HEK293T (cell line): ENCODE measurements at regions not wholly inside any gene's neighbourhood (a gene's known extent, or its start where the extent isn't known, plus 50 kb on each side); places are given as distances from the start of the nearest gene placed in this dataset.

ENCODE experiments used
- CTCF ChIA-PET: fragments of 350-600 bp; formaldehyde crosslinking; extraction: SDS; loops from one replicate; lab custom pipeline; 2021; ENCODE audit warnings: antibody characterized with exemption, inconsistent platforms; lab: Yijun Ruan, JAX
- POLR2A ChIA-PET: fragments of 350-600 bp; formaldehyde crosslinking; extraction: SDS; loops from one replicate; lab custom pipeline; 2020; ENCODE audit warnings: antibody characterized with exemption, inconsistent platforms; lab: Yijun Ruan, JAX
- DNase-seq: peaks from one replicate; pipeline ENCODE4 v3.0.0; 2012; ENCODE audit warnings: mixed read lengths; ENCODE audit errors: extremely low spot score
- ARNT ChIP-seq: fragments of 450-650 bp; IDR thresholded peaks from 2 replicates; pipeline ENCODE4 v1.6.1; 2017; ENCODE audit warnings: mild to moderate bottlenecking
- BHLHE40 ChIP-seq: fragments of 450-650 bp; IDR thresholded peaks from 2 replicates; pipeline ENCODE4 v1.6.1; 2016; ENCODE audit warnings: mild to moderate bottlenecking, moderate library complexity, borderline replicate concordance
- CTBP1 ChIP-seq: fragments of 450-650 bp; IDR thresholded peaks from 2 replicates; pipeline ENCODE4 v1.6.1; 2016; ENCODE audit warnings: borderline replicate concordance
- ELF4 ChIP-seq: fragments of 450-650 bp; IDR thresholded peaks from 2 replicates; pipeline ENCODE4 v1.6.1; 2017; ENCODE audit warnings: antibody characterized with exemption
- FOXA1 ChIP-seq: fragments of 450-650 bp; IDR thresholded peaks from 2 replicates; pipeline ENCODE4 v1.6.1; 2016; ENCODE audit warnings: mild to moderate bottlenecking
- FOXK2 ChIP-seq: fragments of 450-650 bp; IDR thresholded peaks from 2 replicates; pipeline ENCODE4 v1.6.1; 2016; ENCODE audit warnings: mild to moderate bottlenecking
- FOXM1 ChIP-seq: fragments of 450-650 bp; IDR thresholded peaks from 2 replicates; pipeline ENCODE4 v1.6.1; 2017; ENCODE audit warnings: mild to moderate bottlenecking, borderline replicate concordance
- HDGF ChIP-seq: fragments of 450-650 bp; IDR thresholded peaks from 2 replicates; pipeline ENCODE4 v1.6.1; 2017; ENCODE audit warnings: antibody characterized with exemption, borderline replicate concordance
- L3MBTL2 ChIP-seq: fragments of 450-650 bp; conservative IDR thresholded peaks from 2 replicates; pipeline ENCODE4 v1.6.1; 2016; ENCODE audit warnings: mild to moderate bottlenecking
- LEF1 ChIP-seq: fragments of 450-650 bp; IDR thresholded peaks from 2 replicates; pipeline ENCODE4 v1.6.1; 2017; ENCODE audit warnings: mild to moderate bottlenecking, borderline replicate concordance
- NFRKB ChIP-seq: fragments of 450-650 bp; IDR thresholded peaks from 2 replicates; pipeline ENCODE4 v1.6.1; 2016; ENCODE audit warnings: mild to moderate bottlenecking, moderate library complexity
- PKNOX1 ChIP-seq: fragments of 450-650 bp; IDR thresholded peaks from 2 replicates; pipeline ENCODE4 v1.6.1; 2016
- SP1 ChIP-seq: fragments of 450-650 bp; IDR thresholded peaks from 2 replicates; pipeline ENCODE4 v1.6.1; 2017
- SUZ12 ChIP-seq: fragments of 450-650 bp; IDR thresholded peaks from 2 replicates; pipeline ENCODE4 v1.6.1; 2016; ENCODE audit warnings: mild to moderate bottlenecking
- TARDBP ChIP-seq: fragments of 450-650 bp; IDR thresholded peaks from 2 replicates; pipeline ENCODE4 v1.6.1; 2016
- ZNF384 ChIP-seq: fragments of 450-650 bp; IDR thresholded peaks from 2 replicates; pipeline ENCODE4 v1.6.1; 2016

DNA sequence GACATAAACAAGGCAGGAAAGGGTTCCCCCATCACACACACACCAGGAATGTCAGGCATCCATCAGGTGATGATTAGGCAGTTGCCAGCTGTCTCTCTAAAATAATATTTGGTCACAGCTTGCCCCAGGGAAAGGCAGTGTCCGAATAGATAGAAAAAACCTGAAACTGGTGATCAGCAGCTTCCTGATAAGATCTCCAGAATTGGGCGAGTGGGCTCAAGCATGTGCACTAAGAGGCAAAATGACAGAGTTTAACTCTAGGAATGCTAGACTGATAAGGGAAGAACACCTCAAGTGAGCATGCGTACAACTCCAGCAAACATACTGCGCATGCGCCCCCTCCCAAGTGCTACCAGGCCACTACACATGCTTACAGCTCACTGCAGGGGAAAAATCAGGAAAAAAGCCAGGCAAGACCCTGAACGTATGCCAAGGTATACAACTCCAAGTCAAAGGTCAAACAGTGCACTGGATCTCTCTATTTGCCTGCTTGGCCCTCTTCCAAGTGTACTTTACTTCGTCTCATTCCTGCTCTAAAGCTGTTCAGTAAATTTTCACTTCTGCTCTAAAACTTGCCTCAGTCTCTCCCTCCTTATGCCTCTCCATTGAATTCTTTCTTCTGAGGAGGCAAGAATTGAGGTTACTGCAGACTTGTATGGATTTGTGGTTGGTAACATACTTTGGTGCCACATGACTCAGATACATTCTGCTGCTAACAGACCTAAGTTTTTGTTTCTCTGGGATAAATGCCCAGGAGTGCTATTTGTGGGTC is 73.5 kb upstream of the VASH1 start:
- no peak for DNase-seq
- POLR2A ChIA-PET, result no interaction called here
- CTCF ChIA-PET, result no interaction called here
- TF ChIP-seq LEF1 (no peak), TARDBP (no peak), CTBP1 (no peak), BHLHE40 (no peak), FOXM1 (no peak), FOXK2 (no peak), ELF4 (no peak), SP1 (no peak), SUZ12 (no peak), ARNT (no peak), NFRKB (no peak)

GRCh38 chr14:76688383-76688671 is 72.9 kb upstream of the VASH1 start:
- POLR2A ChIA-PET, result no interaction called here
- no peak for TF ChIP-seq SUZ12
- TF ChIP-seq FOXM1, result no peak
- no peak for TF ChIP-seq PKNOX1
- no peak for TF ChIP-seq TARDBP
- no peak for TF ChIP-seq BHLHE40
- no peak for TF ChIP-seq FOXA1
- no peak for TF ChIP-seq ZNF384
- TF ChIP-seq LEF1, result no peak
- no peak for TF ChIP-seq HDGF
- no peak for TF ChIP-seq ARNT
- TF ChIP-seq L3MBTL2, result no peak
- TF ChIP-seq SP1, result no peak
- no peak for TF ChIP-seq CTBP1
- no peak for TF ChIP-seq ELF4
- TF ChIP-seq FOXK2, result no peak
- no peak for TF ChIP-seq NFRKB
- no peak for DNase-seq
- CTCF ChIA-PET, result no interaction called here

DNA sequence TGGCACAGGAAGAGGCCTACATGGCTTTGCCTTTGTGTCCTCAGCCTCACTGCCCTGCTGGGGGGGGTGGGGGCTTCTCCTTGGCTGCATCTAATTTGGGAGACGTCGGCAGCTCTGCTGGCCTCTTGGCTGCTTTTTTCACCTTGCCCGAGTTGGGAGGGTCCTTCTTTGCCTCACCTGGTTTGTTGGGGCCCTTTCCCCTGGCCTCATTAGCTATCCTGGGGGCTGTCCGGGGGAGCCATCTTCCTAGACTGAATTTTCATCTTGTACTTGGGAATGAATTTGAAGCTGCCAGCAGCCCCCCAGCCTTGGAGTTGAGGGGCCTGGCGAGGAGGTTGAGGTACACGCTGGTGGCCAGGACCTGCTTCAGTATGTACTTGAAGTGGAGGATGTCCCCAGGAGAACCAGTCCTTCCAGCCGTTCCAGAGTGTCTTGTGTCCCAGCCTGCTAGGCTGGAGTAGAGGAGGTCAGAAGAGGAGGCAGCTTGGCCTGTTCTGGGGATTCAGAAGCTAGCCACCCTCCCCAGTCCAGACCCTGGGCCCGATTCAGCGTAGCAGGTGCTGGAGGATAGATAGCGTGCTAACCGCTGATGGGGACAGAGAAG is 70.7 kb upstream of the VASH1 start:
- CTCF ChIA-PET, result no interaction called here
- TF ChIP-seq FOXA1, result no peak
- no peak for TF ChIP-seq PKNOX1
- TF ChIP-seq NFRKB, result no peak
- TF ChIP-seq HDGF, result no peak
- TF ChIP-seq BHLHE40, result no peak
- no peak for TF ChIP-seq SP1
- no peak for TF ChIP-seq FOXK2
- no peak for TF ChIP-seq SUZ12
- no peak for TF ChIP-seq CTBP1
- TF ChIP-seq ZNF384, result no peak
- no peak for TF ChIP-seq FOXM1
- POLR2A ChIA-PET, result no interaction called here

GRCh38 chr14:76694106-76694505 is 67.2 kb upstream of the VASH1 start:
- no peak for DNase-seq
- ChIA-PET POLR2A (interaction anchor here (1.1 kb wide), 1 partner anchor 118 kb away, joined by 3 read pairs; the partner anchor contains the start of gene ANGEL1), CTCF (no interaction called here)
- TF ChIP-seq HDGF, result no peak
- no peak for TF ChIP-seq PKNOX1
- no peak for TF ChIP-seq LEF1
- TF ChIP-seq FOXA1, result no peak
- TF ChIP-seq ARNT, result no peak
- TF ChIP-seq TARDBP, result no peak
- no peak for TF ChIP-seq SUZ12
- TF ChIP-seq FOXK2, result no peak

More for the DNA sequence above, 70.7 kb upstream of the VASH1 start:
- DNase-seq, result no peak

- no peak for DNase-seq
- no peak for TF ChIP-seq BHLHE40
- TF ChIP-seq PKNOX1, result no peak
- no peak for TF ChIP-seq L3MBTL2
- TF ChIP-seq NFRKB, result no peak
- no peak for TF ChIP-seq HDGF
- TF ChIP-seq SP1, result no peak
- POLR2A ChIA-PET, result no interaction called here
- CTCF ChIA-PET, result interaction anchor here (1.3 kb wide), 1 partner anchor 90 kb away, joined by 5 read pairs; no protein-coding TSS in a partner anchor
Observed at GRCh38 chr14:76695263-76695920, 65.9 kb upstream of the VASH1 start.

DNA sequence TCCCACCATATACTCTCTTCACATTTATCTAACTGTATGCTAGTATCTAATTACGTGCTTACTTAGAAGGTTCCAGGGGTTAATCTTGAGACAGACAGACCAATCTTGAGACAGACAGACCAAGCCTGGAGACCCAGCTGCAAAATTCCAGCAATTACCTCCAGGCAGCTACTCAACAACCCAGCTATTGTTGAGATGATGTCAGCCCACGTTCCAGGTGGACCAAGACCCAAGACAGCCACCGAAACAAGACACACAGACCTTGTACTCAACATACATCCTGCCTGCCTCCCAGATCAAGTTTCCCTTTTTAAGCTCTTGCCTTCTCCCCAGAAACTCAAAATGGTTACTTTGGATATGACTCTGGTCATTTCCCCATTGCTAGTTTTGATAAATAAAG is 64.9 kb upstream of the VASH1 start:
- DNase-seq, result no peak
- ChIA-PET CTCF (interaction anchor here (1.1 to 1.3 kb wide), 2 partner anchors 14 to 89 kb away, joined by 4 to 5 read pairs; no protein-coding TSS in a partner anchor), POLR2A (no interaction called here)
- TF ChIP-seq PKNOX1 (no peak), SUZ12 (no peak), FOXM1 (no peak), FOXK2 (no peak), BHLHE40 (no peak)
